GM18526 (cell line): ENCODE measurements at regions not wholly inside any gene's neighbourhood (a gene's known extent, or its start where the extent isn't known, plus 50 kb on each side); places are given as distances from the start of the nearest gene placed in this dataset.

ENCODE experiments used
- POLR2A ChIP-seq: IDR thresholded peaks from 3 replicates; pipeline ENCODE4 v1.6.1; 2011; ENCODE audit not compliant: insufficient read length; ENCODE audit errors: extremely low read depth

- TF ChIP-seq POLR2A = no peak
These were observed 53.6 kb upstream of the EPCAM start for GRCh38 chr2:47315475-47315874.

GRCh38 chr2:47313728-47314127 is 55.4 kb upstream of the EPCAM start:
- TF ChIP-seq POLR2A = no peak

- no peak for TF ChIP-seq POLR2A
These were observed 55.9 kb upstream of the EPCAM start for GRCh38 chr2:47313141-47313691.

GRCh38 chr2:47312491-47312850 is 56.6 kb upstream of the EPCAM start:
- TF ChIP-seq POLR2A = no peak

- no peak for TF ChIP-seq POLR2A
These were observed 57.2 kb upstream of the EPCAM start for GRCh38 chr2:47311764-47312490.

- TF ChIP-seq POLR2A = no peak
These were observed 58.1 kb upstream of the EPCAM start for GRCh38 chr2:47310801-47311560.

GRCh38 chr2:47309952-47310800 is 58.9 kb upstream of the EPCAM start:
- TF ChIP-seq POLR2A = peak; percentile 55

- no peak for TF ChIP-seq POLR2A
These were observed 59.6 kb upstream of the EPCAM start for GRCh38 chr2:47309472-47309951.

- TF ChIP-seq POLR2A = no peak
These were observed 62.0 kb upstream of the EPCAM start for GRCh38 chr2:47307066-47307465.

GRCh38 chr2:47304654-47305053 is 64.5 kb upstream of the EPCAM start:
- no peak for TF ChIP-seq POLR2A

GRCh38 chr2:47303341-47304148 is 65.6 kb upstream of the EPCAM start:
- no peak for TF ChIP-seq POLR2A

GRCh38 chr2:47302308-47302707 is 66.8 kb upstream of the EPCAM start:
- no peak for TF ChIP-seq POLR2A

- TF ChIP-seq POLR2A = no peak
These were observed 67.4 kb upstream of the EPCAM start for GRCh38 chr2:47301731-47302130.

- no peak for TF ChIP-seq POLR2A
These were observed 67.9 kb upstream of the EPCAM start for GRCh38 chr2:47301277-47301618.

- no peak for TF ChIP-seq POLR2A
These were observed 68.4 kb upstream of the EPCAM start for GRCh38 chr2:47300609-47301276.

- TF ChIP-seq POLR2A = no peak
These were observed 69.0 kb upstream of the EPCAM start for GRCh38 chr2:47300081-47300480.
